ENCODE measurements at regions not wholly inside any gene's neighbourhood (a gene's known extent, or its start where the extent isn't known, plus 50 kb on each side); places are given as distances from the start of the nearest gene placed in this dataset.

GRCh38 chrX:20596856-20597255 is 330.1 kb upstream of the RPS6KA3 start:
- no peak for DNase-seq

- DNase-seq, result no peak
Measured at GRCh38 chrX:20595928-20596575, 329.3 kb upstream of the RPS6KA3 start.

GRCh38 chrX:20594985-20595384 is 328.3 kb upstream of the RPS6KA3 start:
- no peak for DNase-seq

GRCh38 chrX:20593836-20594235 is 327.1 kb upstream of the RPS6KA3 start:
- no peak for DNase-seq

- no peak for DNase-seq
Measured at GRCh38 chrX:20593402-20593801, 326.7 kb upstream of the RPS6KA3 start.

GRCh38 chrX:20591246-20591645 is 324.5 kb upstream of the RPS6KA3 start:
- DNase-seq, result no peak

- no peak for DNase-seq
Measured at GRCh38 chrX:20585782-20586181, 319.1 kb upstream of the RPS6KA3 start.

GRCh38 chrX:20571611-20572010 is 304.9 kb upstream of the RPS6KA3 start:
- DNase-seq, result no peak

GRCh38 chrX:20567108-20567507 is 300.4 kb upstream of the RPS6KA3 start:
- no peak for DNase-seq

GRCh38 chrX:20547611-20548051 is 280.9 kb upstream of the RPS6KA3 start:
- no peak for DNase-seq

- DNase-seq, result no peak
Measured at GRCh38 chrX:20545538-20545937, 278.8 kb upstream of the RPS6KA3 start.

GRCh38 chrX:20542072-20542471 is 275.4 kb upstream of the RPS6KA3 start:
- DNase-seq, result no peak

- DNase-seq, result no peak
Measured at GRCh38 chrX:20538974-20539373, 272.3 kb upstream of the RPS6KA3 start.

- no peak for DNase-seq
Measured at GRCh38 chrX:20531667-20532066, 265.0 kb upstream of the RPS6KA3 start.

- no peak for DNase-seq
Measured at GRCh38 chrX:20530406-20530921, 263.8 kb upstream of the RPS6KA3 start.

- no peak for DNase-seq
Measured at GRCh38 chrX:20529711-20530110, 263.0 kb upstream of the RPS6KA3 start.

GRCh38 chrX:20529301-20529700 is 262.6 kb upstream of the RPS6KA3 start:
- DNase-seq, result no peak

- no peak for DNase-seq
Measured at GRCh38 chrX:20527558-20528011, 260.9 kb upstream of the RPS6KA3 start.

- DNase-seq, result no peak
Measured at GRCh38 chrX:20527041-20527440, 260.3 kb upstream of the RPS6KA3 start.

- no peak for DNase-seq
Measured at GRCh38 chrX:20523626-20524312, 257.1 kb upstream of the RPS6KA3 start.

- DNase-seq, result no peak
Measured at GRCh38 chrX:20522420-20522819, 255.7 kb upstream of the RPS6KA3 start.

- DNase-seq, result no peak
Measured at GRCh38 chrX:20521222-20521621, 254.5 kb upstream of the RPS6KA3 start.

- no peak for DNase-seq
Measured at GRCh38 chrX:20519826-20520225, 253.1 kb upstream of the RPS6KA3 start.

- no peak for DNase-seq
Measured at GRCh38 chrX:20519146-20519545, 252.4 kb upstream of the RPS6KA3 start.
